Retina (tissue), 1 donor: ENCODE measurements at regions not wholly inside any gene's neighbourhood (a gene's known extent, or its start where the extent isn't known, plus 50 kb on each side); places are given as distances from the start of the nearest gene placed in this dataset.
"Not testable (repeated sequence)": the region's sequence is repeated elsewhere in the genome, so short reads cannot be mapped to it uniquely, and the experiment has no call there.

Experiments used
- DNase-seq: peaks from one replicate; pipeline ENCODE4 v3.0.0-alpha.2; 2016

- DNase-seq = no peak
Observed at GRCh38 chr7:65453341-65454030, 79.8 kb downstream of the ZNF92 start.

- DNase-seq = no peak
Observed at GRCh38 chr7:65454469-65454868, 80.8 kb downstream of the ZNF92 start.

GRCh38 chr7:65455050-65455449, 81.4 kb downstream of the ZNF92 start:
- not testable (repeated sequence) for DNase-seq

GRCh38 chr7:65457705-65458104, 84.0 kb downstream of the ZNF92 start:
- DNase-seq = no peak

- DNase-seq = no peak
Observed at GRCh38 chr7:65459438-65459837, 85.8 kb downstream of the ZNF92 start.

GRCh38 chr7:65462148-65462716, 88.6 kb downstream of the ZNF92 start:
- no peak for DNase-seq

GRCh38 chr7:65463184-65463583, 89.5 kb downstream of the ZNF92 start:
- DNase-seq = no peak

GRCh38 chr7:65469919-65470558, 96.4 kb downstream of the ZNF92 start:
- not testable (repeated sequence) for DNase-seq

GRCh38 chr7:65471587-65471986, 97.9 kb downstream of the ZNF92 start:
- no peak for DNase-seq

GRCh38 chr7:65475040-65475726, 101.5 kb downstream of the ZNF92 start:
- DNase-seq = no peak

GRCh38 chr7:65475734-65476319, 102.2 kb downstream of the ZNF92 start:
- DNase-seq = no peak

- DNase-seq = no peak
Observed at GRCh38 chr7:65477326-65477725, 103.7 kb downstream of the ZNF92 start.

- DNase-seq = no peak
Observed at GRCh38 chr7:65489260-65489767, 115.7 kb downstream of the ZNF92 start.

- DNase-seq = not testable (repeated sequence)
Observed at GRCh38 chr7:65496697-65497096, 123.0 kb downstream of the ZNF92 start.

GRCh38 chr7:65503434-65504152, 129.9 kb downstream of the ZNF92 start:
- DNase-seq = no peak

- not testable (repeated sequence) for DNase-seq
Observed at GRCh38 chr7:65504504-65505319, 131.1 kb downstream of the ZNF92 start.

- DNase-seq = not testable (repeated sequence)
Observed at GRCh38 chr7:65505320-65505633, 131.6 kb downstream of the ZNF92 start.

GRCh38 chr7:65508581-65509367, 135.1 kb downstream of the ZNF92 start:
- DNase-seq = peak; percentile 67

GRCh38 chr7:65509368-65510186, 135.9 kb downstream of the ZNF92 start:
- peak; percentile 63 for DNase-seq

GRCh38 chr7:65510187-65510538, 136.5 kb downstream of the ZNF92 start:
- DNase-seq = not testable (repeated sequence)
